NT2/D1 (cell line): ENCODE measurements at regions not wholly inside any gene's neighbourhood (a gene's known extent, or its start where the extent isn't known, plus 50 kb on each side); places are given as distances from the start of the nearest gene placed in this dataset.

Experiments used
- SUZ12 ChIP-seq: IDR thresholded peaks from 2 replicates; pipeline ENCODE4 v1.6.1; 2011; ENCODE audit not compliant: insufficient read length, insufficient read depth; ENCODE audit errors: extremely low read depth
- YY1 ChIP-seq: IDR thresholded peaks from 2 replicates; pipeline ENCODE4 v1.6.1; 2011; ENCODE audit not compliant: insufficient read length, insufficient read depth
- ZNF274 ChIP-seq: IDR thresholded peaks from 2 replicates; pipeline ENCODE4 v1.6.1; 2011; ENCODE audit warnings: mild to moderate bottlenecking, low read depth, low read length

DNA sequence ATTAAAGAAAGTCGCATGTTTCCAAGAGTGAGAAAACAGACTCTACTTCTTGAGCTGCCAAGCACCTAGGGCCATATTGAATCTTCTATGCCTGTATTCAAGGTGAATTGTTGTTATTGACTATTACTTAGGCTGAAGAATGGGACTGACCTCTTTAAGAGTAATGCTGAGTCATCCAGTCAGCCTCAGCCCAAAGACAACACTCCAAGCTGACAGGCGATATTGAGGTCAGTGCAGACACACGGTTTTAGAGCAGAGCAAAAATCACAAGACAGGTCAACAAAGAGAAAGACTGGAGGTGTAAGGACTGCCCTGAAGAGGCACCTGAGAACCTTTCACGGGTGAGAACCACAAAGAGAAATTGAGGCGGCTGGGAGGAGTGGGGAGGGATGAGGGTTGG, 146.9 kb downstream of the MIS18A start:
- TF ChIP-seq SUZ12 = no peak
- no peak for TF ChIP-seq ZNF274
- no peak for TF ChIP-seq YY1
